Activated CD4-positive, alpha-beta memory T cell treated with anti-CD3 and anti-CD28 coated beads, Interleukin-2, amount 10 ng/mL, durations not matched to agents 7 days and 5 days (primary cell): ENCODE measurements at regions not wholly inside any gene's neighbourhood (a gene's known extent, or its start where the extent isn't known, plus 50 kb on each side); places are given as distances from the start of the nearest gene placed in this dataset.

ENCODE experiments used
- CTCF ChIA-PET: fragments of 350-600 bp; sonication (Branson Sonifier 250); formaldehyde crosslinking; loops from one replicate; lab custom pipeline; 2021; ENCODE audit warnings: antibody characterized with exemption, inconsistent platforms; lab: Charles Lee
- POLR2A ChIA-PET: fragments of 350-600 bp; sonication (Branson Sonifier 250); formaldehyde crosslinking; loops from one replicate; lab custom pipeline; 2021; ENCODE audit warnings: antibody characterized with exemption; lab: Charles Lee
- DNase-seq: peaks from one replicate; pipeline ENCODE4 v3.0.0-alpha.2; 2020
- H3K27ac Mint-ChIP-seq: one replicate; pipeline ENCODE4 v1.8.0; 2021; ENCODE audit warnings: mild to moderate bottlenecking, mixed read lengths
- H3K27me3 Mint-ChIP-seq: one replicate; pipeline ENCODE4 v1.8.0; 2021; ENCODE audit warnings: mixed read lengths
- H3K36me3 Mint-ChIP-seq: one replicate; pipeline ENCODE4 v1.8.0; 2021; ENCODE audit warnings: low read depth, mixed read lengths
- H3K4me1 Mint-ChIP-seq: one replicate; pipeline ENCODE4 v1.8.0; 2021; ENCODE audit warnings: mixed read lengths
- H3K4me3 Mint-ChIP-seq: one replicate; pipeline ENCODE4 v1.8.0; 2021; ENCODE audit warnings: mild to moderate bottlenecking, mixed read lengths
- H3K9me3 Mint-ChIP-seq: one replicate; pipeline ENCODE4 v1.8.0; 2021; ENCODE audit warnings: mixed read lengths

DNA sequence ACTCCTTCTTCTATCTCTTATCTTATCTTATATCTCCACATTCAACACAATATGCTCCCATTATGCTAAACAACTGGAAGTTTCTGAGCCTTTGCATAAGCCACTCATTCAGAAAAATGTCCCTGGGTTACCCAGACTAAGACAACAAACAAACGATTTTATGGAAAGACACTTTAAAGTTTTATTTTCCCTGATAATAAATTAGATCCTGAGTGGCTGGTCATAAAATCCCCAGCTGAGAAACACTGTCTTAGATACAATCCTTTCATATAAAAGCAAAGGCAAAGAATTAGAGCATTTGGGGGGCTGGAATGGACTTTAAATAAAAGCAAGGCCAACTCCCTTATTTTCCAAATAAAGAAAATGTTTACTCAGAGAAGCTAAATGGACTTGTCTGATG lies 322.3 kb downstream of the GBE1 start:
- no peaks in the 10 kb centered on the region for H3K4me1 Mint-ChIP-seq
- CTCF ChIA-PET: no interaction called here
- DNase-seq: no peak
- no peak overlapping the region for H3K4me3 Mint-ChIP-seq
- H3K27me3 Mint-ChIP-seq: no peaks in the 10 kb centered on the region
- POLR2A ChIA-PET: no interaction called here
- no peak overlapping the region for H3K27ac Mint-ChIP-seq
- no peaks in the 10 kb centered on the region for H3K36me3 Mint-ChIP-seq
- no peaks in the 10 kb centered on the region for H3K9me3 Mint-ChIP-seq

- Mint-ChIP-seq H3K27me3 (no peaks in the 10 kb centered on the region), H3K4me3 (no peak overlapping the region), H3K9me3 (no peaks in the 10 kb centered on the region), H3K36me3 (no peaks in the 10 kb centered on the region), H3K4me1 (no peaks in the 10 kb centered on the region), H3K27ac (no peak overlapping the region)
- POLR2A ChIA-PET: no interaction called here
- CTCF ChIA-PET: no interaction called here
- no peak for DNase-seq
Observed at GRCh38 chr3:81437683-81438082, 323.8 kb downstream of the GBE1 start.

DNA sequence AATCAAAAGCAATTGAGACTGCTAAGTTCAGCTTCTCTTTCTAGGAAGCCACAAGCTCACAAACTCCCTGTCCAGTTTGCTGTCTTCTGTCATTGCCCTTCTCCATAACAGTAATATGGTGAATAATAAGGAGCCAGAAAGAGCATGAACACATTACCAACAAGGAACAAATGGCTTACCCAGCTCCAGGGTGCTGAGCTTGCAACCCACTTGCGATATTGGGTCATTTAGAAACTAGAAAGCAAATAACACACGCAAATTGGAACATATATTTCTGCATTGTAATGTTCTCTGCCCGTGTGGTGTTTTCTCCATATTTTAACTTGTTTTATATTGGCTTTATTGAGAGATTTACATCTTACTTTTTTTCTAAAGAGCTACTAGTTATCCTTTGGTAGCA lies 325.3 kb downstream of the GBE1 start:
- Mint-ChIP-seq H3K4me3 (no peak overlapping the region), H3K4me1 (no peaks in the 10 kb centered on the region), H3K27me3 (no peaks in the 10 kb centered on the region), H3K27ac (no peak overlapping the region), H3K9me3 (no peaks in the 10 kb centered on the region), H3K36me3 (no peaks in the 10 kb centered on the region)
- ChIA-PET POLR2A (no interaction called here), CTCF (interaction anchor here (1.4 kb wide), 1 partner anchor 54 kb away, joined by 5 read pairs; no protein-coding TSS in a partner anchor)
- no peak for DNase-seq

DNA sequence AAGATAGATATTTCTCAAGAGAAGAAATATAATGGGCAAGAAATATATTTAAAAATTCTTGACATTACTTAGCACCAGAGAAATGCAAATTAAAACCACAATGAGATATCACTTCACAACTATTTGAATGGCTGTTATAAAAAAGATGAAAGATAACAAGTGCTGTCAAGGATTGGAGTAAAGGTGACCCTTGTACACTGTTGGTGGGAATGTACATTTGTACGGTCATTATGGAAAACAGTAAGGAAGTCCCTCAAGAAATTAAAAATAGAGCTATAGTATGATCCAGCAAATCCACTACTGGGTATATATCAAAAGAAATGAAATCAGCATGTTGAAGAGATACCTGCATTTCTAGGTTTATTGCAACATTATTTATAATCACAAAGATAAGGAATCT lies 326.4 kb downstream of the GBE1 start:
- H3K27me3 Mint-ChIP-seq: no peaks in the 10 kb centered on the region
- no peaks in the 10 kb centered on the region for H3K4me1 Mint-ChIP-seq
- H3K36me3 Mint-ChIP-seq: no peaks in the 10 kb centered on the region
- CTCF ChIA-PET: interaction anchor here (1.4 kb wide), 1 partner anchor 55 kb away, joined by 5 read pairs; no protein-coding TSS in a partner anchor
- no peak overlapping the region for H3K27ac Mint-ChIP-seq
- H3K4me3 Mint-ChIP-seq: no peak overlapping the region
- POLR2A ChIA-PET: no interaction called here
- no peaks in the 10 kb centered on the region for H3K9me3 Mint-ChIP-seq
- no peak for DNase-seq

- no peaks in the 10 kb centered on the region for H3K36me3 Mint-ChIP-seq
- POLR2A ChIA-PET: no interaction called here
- no peaks in the 10 kb centered on the region for H3K4me1 Mint-ChIP-seq
- H3K9me3 Mint-ChIP-seq: no peaks in the 10 kb centered on the region
- no peaks in the 10 kb centered on the region for H3K27me3 Mint-ChIP-seq
- CTCF ChIA-PET: no interaction called here
- H3K4me3 Mint-ChIP-seq: no peak overlapping the region
- H3K27ac Mint-ChIP-seq: no peak overlapping the region
- DNase-seq: no peak
Observed at GRCh38 chr3:81434161-81434560, 327.3 kb downstream of the GBE1 start.

GRCh38 chr3:81433675-81434074 lies 327.8 kb downstream of the GBE1 start:
- Mint-ChIP-seq H3K27ac (no peak overlapping the region), H3K27me3 (no peaks in the 10 kb centered on the region), H3K4me1 (no peaks in the 10 kb centered on the region), H3K9me3 (no peaks in the 10 kb centered on the region), H3K36me3 (no peaks in the 10 kb centered on the region), H3K4me3 (no peak overlapping the region)
- DNase-seq: no peak
- POLR2A ChIA-PET: no interaction called here
- CTCF ChIA-PET: no interaction called here

GRCh38 chr3:81432456-81432855 lies 329.0 kb downstream of the GBE1 start:
- POLR2A ChIA-PET: no interaction called here

GRCh38 chr3:81426826-81427577 lies 334.4 kb downstream of the GBE1 start:
- no peaks in the 10 kb centered on the region for H3K9me3 Mint-ChIP-seq
- ChIA-PET POLR2A (no interaction called here), CTCF (no interaction called here)
- no peak overlapping the region for H3K4me3 Mint-ChIP-seq
- DNase-seq: no peak
- no peaks in the 10 kb centered on the region for H3K4me1 Mint-ChIP-seq
- H3K27ac Mint-ChIP-seq: no peak overlapping the region
- no peaks in the 10 kb centered on the region for H3K27me3 Mint-ChIP-seq
- no peaks in the 10 kb centered on the region for H3K36me3 Mint-ChIP-seq

More at GRCh38 chr3:81432456-81432855, 329.0 kb downstream of the GBE1 start:
- Mint-ChIP-seq H3K36me3 (no peaks in the 10 kb centered on the region), H3K27me3 (no peaks in the 10 kb centered on the region), H3K9me3 (no peaks in the 10 kb centered on the region), H3K27ac (no peak overlapping the region), H3K4me1 (no peaks in the 10 kb centered on the region), H3K4me3 (no peak overlapping the region)
- no peak for DNase-seq
- CTCF ChIA-PET: no interaction called here

DNA sequence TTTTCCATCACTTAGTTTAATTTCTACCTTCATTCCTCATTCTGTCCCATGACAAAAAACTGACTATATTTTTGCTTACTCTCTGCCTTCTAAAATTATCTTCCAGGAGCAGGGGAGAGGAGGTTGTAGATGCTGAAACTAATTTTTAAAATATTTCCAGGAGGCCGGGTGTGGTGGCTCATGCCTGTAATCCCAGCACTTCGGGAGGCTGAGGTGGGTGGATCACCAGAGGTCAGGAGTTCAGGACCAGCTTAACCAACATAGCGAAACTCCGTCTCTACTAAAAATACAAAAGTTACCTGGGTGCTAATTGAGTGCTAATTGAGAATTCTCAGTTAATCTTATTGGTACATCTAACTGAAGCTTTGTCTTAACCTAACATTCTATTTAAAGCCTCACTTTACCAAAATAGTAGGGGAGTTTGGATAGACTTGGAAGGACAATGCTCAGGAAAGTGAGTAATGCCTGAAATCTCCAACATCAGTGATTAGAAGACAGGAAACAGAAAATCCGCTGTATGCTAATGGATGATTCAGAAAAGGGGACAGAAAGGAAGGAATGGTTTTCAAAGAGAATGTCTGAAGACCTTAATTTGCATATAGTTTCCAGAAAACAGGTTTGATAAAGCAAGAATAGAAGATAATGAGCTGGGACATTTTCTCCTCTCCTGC lies 336.1 kb downstream of the GBE1 start:
- Mint-ChIP-seq H3K36me3 (no peaks in the 10 kb centered on the region), H3K27me3 (no peaks in the 10 kb centered on the region), H3K27ac (no peak overlapping the region), H3K4me3 (no peak overlapping the region), H3K9me3 (no peaks in the 10 kb centered on the region), H3K4me1 (no peaks in the 10 kb centered on the region)
- DNase-seq: no peak
- ChIA-PET POLR2A (no interaction called here), CTCF (no interaction called here)

DNA sequence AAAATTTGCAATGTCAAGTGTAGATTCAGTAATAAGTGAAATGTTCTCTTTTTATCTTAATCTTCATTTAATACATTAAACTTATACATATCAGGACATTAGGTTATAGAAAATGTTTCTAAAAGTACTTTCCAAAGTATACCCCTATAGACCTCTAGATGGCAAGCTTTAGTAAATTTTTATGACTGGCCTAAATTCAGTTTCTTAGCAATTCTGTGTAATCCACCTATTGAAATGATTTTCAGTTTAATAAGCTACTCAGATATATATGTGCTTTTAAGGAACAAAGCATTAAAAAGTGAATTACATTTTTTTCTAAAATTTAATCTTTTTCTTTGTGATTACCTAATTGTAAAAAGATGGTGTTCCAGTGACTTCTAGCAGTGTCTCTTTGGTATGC lies 342.2 kb downstream of the GBE1 start:
- POLR2A ChIA-PET: no interaction called here
- DNase-seq: no peak
- Mint-ChIP-seq H3K36me3 (no peaks in the 10 kb centered on the region), H3K27me3 (no peaks in the 10 kb centered on the region), H3K4me1 (no peaks in the 10 kb centered on the region), H3K27ac (no peak overlapping the region), H3K9me3 (no peaks in the 10 kb centered on the region), H3K4me3 (no peak overlapping the region)
- CTCF ChIA-PET: no interaction called here

DNA sequence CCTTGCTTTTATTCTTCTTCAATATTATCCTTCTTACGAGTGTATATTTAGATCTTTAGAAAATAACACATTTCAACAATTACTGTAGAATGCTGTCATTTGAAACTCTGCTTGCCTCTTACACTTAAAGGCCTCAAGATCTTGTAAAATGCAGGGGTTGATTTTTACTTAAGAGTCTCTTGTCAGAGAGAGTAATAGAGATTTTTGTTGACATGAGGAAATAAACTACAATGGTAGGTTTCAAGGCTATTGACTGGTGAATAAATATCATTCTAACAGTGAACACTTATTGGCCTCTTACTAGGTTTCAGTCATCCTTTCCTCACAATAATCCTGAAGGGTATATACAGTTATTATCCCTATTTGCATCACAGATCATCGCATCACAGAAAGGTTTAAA lies 344.6 kb downstream of the GBE1 start:
- no peaks in the 10 kb centered on the region for H3K36me3 Mint-ChIP-seq
- CTCF ChIA-PET: no interaction called here
- DNase-seq: no peak
- H3K4me3 Mint-ChIP-seq: no peak overlapping the region
- POLR2A ChIA-PET: no interaction called here
- no peak overlapping the region for H3K27ac Mint-ChIP-seq
- H3K4me1 Mint-ChIP-seq: no peaks in the 10 kb centered on the region
- H3K9me3 Mint-ChIP-seq: no peaks in the 10 kb centered on the region
- no peaks in the 10 kb centered on the region for H3K27me3 Mint-ChIP-seq

DNA sequence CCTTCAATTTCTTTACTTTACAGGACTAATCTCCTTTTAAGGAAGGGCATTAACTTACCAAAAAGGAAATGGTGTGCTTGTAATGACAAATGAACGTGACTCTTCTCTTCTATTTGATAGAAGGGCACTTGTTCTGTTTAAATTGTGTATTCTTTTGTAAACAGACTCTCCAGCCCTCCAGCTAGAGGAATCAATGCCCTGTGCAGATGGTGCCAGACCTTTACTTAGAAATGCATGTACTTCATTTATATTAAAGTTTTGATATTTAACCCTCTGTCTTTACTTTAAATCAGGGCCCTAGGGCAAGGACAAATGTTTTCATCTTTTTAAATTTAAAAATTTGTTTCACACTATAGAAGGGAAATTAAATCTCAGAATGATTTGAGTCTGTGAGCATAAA lies 355.1 kb downstream of the GBE1 start:
- CTCF ChIA-PET: no interaction called here
- POLR2A ChIA-PET: no interaction called here

GRCh38 chr3:81395739-81396513 lies 365.5 kb downstream of the GBE1 start:
- ChIA-PET CTCF (no interaction called here), POLR2A (no interaction called here)
- no peaks in the 10 kb centered on the region for H3K27me3 Mint-ChIP-seq
- H3K4me1 Mint-ChIP-seq: no peaks in the 10 kb centered on the region
- no peak for DNase-seq
- H3K4me3 Mint-ChIP-seq: no peak overlapping the region
- no peaks in the 10 kb centered on the region for H3K36me3 Mint-ChIP-seq
- no peaks in the 10 kb centered on the region for H3K9me3 Mint-ChIP-seq
- no peak overlapping the region for H3K27ac Mint-ChIP-seq

More for the DNA sequence above, 355.1 kb downstream of the GBE1 start:
- no peaks in the 10 kb centered on the region for H3K27me3 Mint-ChIP-seq
- H3K36me3 Mint-ChIP-seq: no peaks in the 10 kb centered on the region
- H3K9me3 Mint-ChIP-seq: no peaks in the 10 kb centered on the region
- no peaks in the 10 kb centered on the region for H3K4me1 Mint-ChIP-seq
- no peak for DNase-seq
- H3K4me3 Mint-ChIP-seq: no peak overlapping the region
- no peak overlapping the region for H3K27ac Mint-ChIP-seq
